Nephron (organoid): ENCODE measurements at regions not wholly inside any gene's neighbourhood (a gene's known extent, or its start where the extent isn't known, plus 50 kb on each side); places are given as distances from the start of the nearest gene placed in this dataset.

Experiments
- H3K27ac Mint-ChIP-seq, 3 experiments: 2 replicates each; pipeline ENCODE4 v1.8.0; 2020; ENCODE audit warnings: mixed read lengths in 3 of 3, mild to moderate bottlenecking in 2 of 3, moderate library complexity in 1 of 3
- H3K27me3 Mint-ChIP-seq: 2 replicates; pipeline ENCODE4 v1.8.0; 2021; ENCODE audit warnings: low read depth, mild to moderate bottlenecking, moderate library complexity, mixed read lengths
- H3K36me3 Mint-ChIP-seq: 2 replicates; pipeline ENCODE4 v1.8.0; 2020; ENCODE audit warnings: low read depth, mixed read lengths
- H3K4me1 Mint-ChIP-seq: 2 replicates; pipeline ENCODE4 v1.8.0; 2020; ENCODE audit warnings: mixed read lengths
- H3K4me3 Mint-ChIP-seq, 3 experiments: 2 replicates each; pipeline ENCODE4 v1.8.0; 2020; ENCODE audit warnings: mild to moderate bottlenecking in 3 of 3, mixed read lengths in 3 of 3, moderate library complexity in 2 of 3
- H3K9me3 Mint-ChIP-seq: 2 replicates; pipeline ENCODE4 v1.8.0; 2020; ENCODE audit warnings: mixed read lengths
- CTCF ChIP-seq, 3 experiments: fragments of 200-600 bp; sonication (generic); IDR thresholded peaks; one replicate each; pipeline ENCODE4 v1.5.0; 2021; ENCODE audit warnings: antibody characterized with exemption in 3 of 3; ENCODE audit not compliant: unreplicated experiment in 3 of 3

- Mint-ChIP-seq H3K9me3 (peaks cover 8% of the 10 kb centered on the region), H3K27ac (no peak overlapping the region), H3K4me1 (peaks cover 12% of the 10 kb centered on the region), H3K27me3 (peaks cover 10% of the 10 kb centered on the region), H3K36me3 (no peaks in the 10 kb centered on the region), H3K4me3 (no peak overlapping the region)
- TF ChIP-seq CTCF (IDR thresholded peaks at IDR 0.05; ENCODE audit: unreplicated experiment in 3 of 3) = no peak
These were observed 60.3 kb downstream of the MYCN start for GRCh38 chr2:16000642-16001041.

GRCh38 chr2:15999596-16000469 is 59.5 kb downstream of the MYCN start:
- Mint-ChIP-seq H3K9me3 (peaks cover 8% of the 10 kb centered on the region), H3K36me3 (no peaks in the 10 kb centered on the region), H3K27ac (no peak overlapping the region), H3K27me3 (peaks cover 15% of the 10 kb centered on the region), H3K4me3 (no peak overlapping the region), H3K4me1 (peaks cover 12% of the 10 kb centered on the region)
- TF ChIP-seq CTCF (IDR thresholded peaks at IDR 0.05; ENCODE audit: unreplicated experiment in 3 of 3) = no peak

GRCh38 chr2:15997728-15998280 is 57.5 kb downstream of the MYCN start:
- Mint-ChIP-seq H3K27ac (no peak overlapping the region), H3K27me3 (peaks cover 17% of the 10 kb centered on the region), H3K4me3 (no peak overlapping the region), H3K4me1 (peaks cover 22% of the 10 kb centered on the region), H3K9me3 (peaks cover 4% of the 10 kb centered on the region), H3K36me3 (no peaks in the 10 kb centered on the region)
- no peak for TF ChIP-seq CTCF (IDR thresholded peaks at IDR 0.05; ENCODE audit: unreplicated experiment in 3 of 3)

GRCh38 chr2:15996536-15997423 is 56.4 kb downstream of the MYCN start:
- H3K4me3 Mint-ChIP-seq = no peak overlapping the region
- peaks cover 26% of the 10 kb centered on the region for H3K4me1 Mint-ChIP-seq
- H3K27me3 Mint-ChIP-seq = peaks cover 22% of the 10 kb centered on the region
- no peaks in the 10 kb centered on the region for H3K36me3 Mint-ChIP-seq
- peaks cover 4% of the 10 kb centered on the region for H3K9me3 Mint-ChIP-seq
- TF ChIP-seq CTCF (IDR thresholded peaks at IDR 0.05; ENCODE audit: unreplicated experiment in 3 of 3) = no peak
- no peak overlapping the region for H3K27ac Mint-ChIP-seq
